Ishikawa (cell line): ENCODE measurements at regions not wholly inside any gene's neighbourhood (a gene's known extent, or its start where the extent isn't known, plus 50 kb on each side); places are given as distances from the start of the nearest gene placed in this dataset.

Experiments used
- CEBPB ChIP-seq: IDR thresholded peaks from 2 replicates; pipeline ENCODE4 v1.6.1; 2012
- CREB1 ChIP-seq: IDR thresholded peaks from 2 replicates; pipeline ENCODE4 v1.6.1; 2012; ENCODE audit warnings: low read depth
- EGR1 ChIP-seq: IDR thresholded peaks from 2 replicates; pipeline ENCODE4 v1.6.1; 2012
- EP300 ChIP-seq: IDR thresholded peaks from 2 replicates; pipeline ENCODE4 v1.6.1; 2012; ENCODE audit warnings: borderline replicate concordance
- FOXM1 ChIP-seq: IDR thresholded peaks from 2 replicates; pipeline ENCODE4 v1.6.1; 2012; ENCODE audit warnings: low read depth, borderline replicate concordance
- NFIC ChIP-seq: IDR thresholded peaks from 2 replicates; pipeline ENCODE4 v1.6.1; 2012
- RAD21 ChIP-seq: IDR thresholded peaks from 2 replicates; pipeline ENCODE4 v1.6.1; 2012; ENCODE audit warnings: low read depth
- TAF1 ChIP-seq: IDR thresholded peaks from 2 replicates; pipeline ENCODE4 v1.6.1; 2012; ENCODE audit warnings: low read depth, mild to moderate bottlenecking
- TEAD4 ChIP-seq: IDR thresholded peaks from 2 replicates; pipeline ENCODE4 v1.6.1; 2012
- USF1 ChIP-seq: IDR thresholded peaks from 2 replicates; pipeline ENCODE4 v1.6.1; 2012
- YY1 ChIP-seq: IDR thresholded peaks from 2 replicates; pipeline ENCODE4 v1.6.1; 2012; ENCODE audit warnings: low read depth
- ZBTB7A ChIP-seq: IDR thresholded peaks from 2 replicates; pipeline ENCODE4 v1.6.1; 2012; ENCODE audit warnings: low read depth
- TF ChIP-seq, protein P1 (sequence below): IDR thresholded peaks from 2 replicates; pipeline ENCODE4 v1.6.1; 2012
- TF ChIP-seq, protein P2 (sequence below): IDR thresholded peaks from 2 replicates; pipeline ENCODE4 v1.6.1; 2012; ENCODE audit warnings: low read depth, mild to moderate bottlenecking

- TF ChIP-seq CREB1 (no peak), CEBPB (no peak), RAD21 (no peak), YY1 (no peak), TAF1 (no peak), EP300 (no peak), NFIC (no peak), FOXM1 (no peak), USF1 (no peak), EGR1 (no peak), ZBTB7A (no peak), TEAD4 (no peak)
- TF ChIP-seq, protein P1, sequence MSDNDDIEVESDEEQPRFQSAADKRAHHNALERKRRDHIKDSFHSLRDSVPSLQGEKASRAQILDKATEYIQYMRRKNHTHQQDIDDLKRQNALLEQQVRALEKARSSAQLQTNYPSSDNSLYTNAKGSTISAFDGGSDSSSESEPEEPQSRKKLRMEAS: no peak
- TF ChIP-seq, protein P2, sequence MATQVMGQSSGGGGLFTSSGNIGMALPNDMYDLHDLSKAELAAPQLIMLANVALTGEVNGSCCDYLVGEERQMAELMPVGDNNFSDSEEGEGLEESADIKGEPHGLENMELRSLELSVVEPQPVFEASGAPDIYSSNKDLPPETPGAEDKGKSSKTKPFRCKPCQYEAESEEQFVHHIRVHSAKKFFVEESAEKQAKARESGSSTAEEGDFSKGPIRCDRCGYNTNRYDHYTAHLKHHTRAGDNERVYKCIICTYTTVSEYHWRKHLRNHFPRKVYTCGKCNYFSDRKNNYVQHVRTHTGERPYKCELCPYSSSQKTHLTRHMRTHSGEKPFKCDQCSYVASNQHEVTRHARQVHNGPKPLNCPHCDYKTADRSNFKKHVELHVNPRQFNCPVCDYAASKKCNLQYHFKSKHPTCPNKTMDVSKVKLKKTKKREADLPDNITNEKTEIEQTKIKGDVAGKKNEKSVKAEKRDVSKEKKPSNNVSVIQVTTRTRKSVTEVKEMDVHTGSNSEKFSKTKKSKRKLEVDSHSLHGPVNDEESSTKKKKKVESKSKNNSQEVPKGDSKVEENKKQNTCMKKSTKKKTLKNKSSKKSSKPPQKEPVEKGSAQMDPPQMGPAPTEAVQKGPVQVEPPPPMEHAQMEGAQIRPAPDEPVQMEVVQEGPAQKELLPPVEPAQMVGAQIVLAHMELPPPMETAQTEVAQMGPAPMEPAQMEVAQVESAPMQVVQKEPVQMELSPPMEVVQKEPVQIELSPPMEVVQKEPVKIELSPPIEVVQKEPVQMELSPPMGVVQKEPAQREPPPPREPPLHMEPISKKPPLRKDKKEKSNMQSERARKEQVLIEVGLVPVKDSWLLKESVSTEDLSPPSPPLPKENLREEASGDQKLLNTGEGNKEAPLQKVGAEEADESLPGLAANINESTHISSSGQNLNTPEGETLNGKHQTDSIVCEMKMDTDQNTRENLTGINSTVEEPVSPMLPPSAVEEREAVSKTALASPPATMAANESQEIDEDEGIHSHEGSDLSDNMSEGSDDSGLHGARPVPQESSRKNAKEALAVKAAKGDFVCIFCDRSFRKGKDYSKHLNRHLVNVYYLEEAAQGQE: no peak
Measured at GRCh38 chr2:239768907-239769553, 256.1 kb downstream of the NDUFA10 start.
